GM12878 (cell line): ENCODE measurements at regions not wholly inside any gene's neighbourhood (a gene's known extent, or its start where the extent isn't known, plus 50 kb on each side); places are given as distances from the start of the nearest gene placed in this dataset.

Experiments used
- EZH2 ChIP-seq: IDR thresholded peaks from 2 replicates; pipeline ENCODE4 v1.6.1; 2012; ENCODE audit warnings: low read depth, mild to moderate bottlenecking, control low read depth, inconsistent platforms, low read length, borderline replicate concordance; ENCODE audit not compliant: control insufficient read depth
- TAF1 ChIP-seq: IDR thresholded peaks from 2 replicates; pipeline ENCODE4 v1.6.1; 2011; ENCODE audit warnings: mild to moderate bottlenecking, low read depth, low read length, borderline replicate concordance

DNA sequence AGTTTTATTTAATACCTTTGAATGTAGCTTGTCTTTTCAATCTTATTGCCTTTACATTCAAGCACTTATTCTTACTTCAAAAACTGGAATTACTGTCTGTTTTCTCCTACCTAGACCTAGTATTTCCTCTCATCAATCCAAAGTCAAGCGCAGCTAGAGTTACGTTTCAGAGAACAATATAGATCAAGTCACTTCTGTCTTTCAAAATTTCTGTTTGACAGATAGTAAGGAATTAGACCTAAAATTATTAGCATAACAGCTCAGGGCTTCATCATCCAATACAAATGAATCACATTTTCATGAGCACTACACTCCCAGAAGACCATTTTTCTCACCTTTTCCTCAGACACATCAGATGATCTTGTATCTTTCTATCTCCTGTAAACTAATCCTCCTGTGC is 170.6 kb downstream of the CCDC59 start:
- TF ChIP-seq EZH2: no peak
- TF ChIP-seq TAF1: no peak
